Muscle layer of duodenum (tissue), 2 donors: ENCODE measurements at regions not wholly inside any gene's neighbourhood (a gene's known extent, or its start where the extent isn't known, plus 50 kb on each side); places are given as distances from the start of the nearest gene placed in this dataset.

ENCODE experiments used
- H3K27ac ChIP-seq: one replicate; pipeline ENCODE4 v1.7.0; 2013; ENCODE audit warnings: mild to moderate bottlenecking, low read length
- H3K27me3 ChIP-seq: one replicate; pipeline ENCODE4 v1.7.0; 2013; ENCODE audit warnings: low read depth, mild to moderate bottlenecking, control low read depth, low read length
- H3K36me3 ChIP-seq, 2 donors: one replicate each; pipeline ENCODE4 v1.7.0; 2013; ENCODE audit warnings: low read length in 2 of 2, control low read depth in 1 of 2, mild to moderate bottlenecking in 1 of 2; ENCODE audit not compliant: insufficient read depth in 2 of 2, control insufficient read depth in 1 of 2
- H3K4me1 ChIP-seq, 2 donors: one replicate each; pipeline ENCODE4 v1.7.0; 2013; ENCODE audit warnings: low read length in 2 of 2, mild to moderate bottlenecking in 2 of 2, control low read depth in 1 of 2, moderate library complexity in 1 of 2; ENCODE audit not compliant: insufficient read depth in 2 of 2, control insufficient read depth in 1 of 2
- H3K4me3 ChIP-seq, 2 donors: one replicate each; pipeline ENCODE4 v1.7.0; 2013; ENCODE audit warnings: low read length in 2 of 2, low read depth in 1 of 2, mild to moderate bottlenecking in 1 of 2
- H3K9me3 ChIP-seq, 2 donors: one replicate each; pipeline ENCODE4 v1.7.0; 2013; ENCODE audit warnings: low read length in 2 of 2, control low read depth in 1 of 2, mild to moderate bottlenecking in 1 of 2; ENCODE audit not compliant: control insufficient read depth in 1 of 2
- donor health status: healthy.

DNA sequence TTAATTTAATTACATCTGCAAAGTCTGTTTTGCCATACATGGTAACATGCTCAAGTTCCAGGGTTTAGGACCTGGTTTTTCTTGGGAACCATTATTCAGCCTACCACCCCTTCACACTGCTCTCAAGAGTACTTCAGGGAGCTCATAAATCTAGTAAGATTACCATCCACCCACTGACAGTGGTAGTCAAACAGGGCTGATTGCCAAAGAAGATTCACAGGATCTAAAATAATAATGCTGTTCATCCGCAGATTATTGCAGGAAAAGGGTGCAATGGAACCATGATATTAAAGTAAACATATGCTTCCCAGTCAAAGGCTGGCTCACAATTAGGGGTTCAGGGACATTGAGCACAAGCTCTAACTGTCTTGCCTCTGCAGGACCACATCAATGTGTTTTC lies 148.0 kb upstream of the CYRIA start:
- no peaks in the 10 kb centered on the region for H3K36me3 ChIP-seq
- no peaks in the 10 kb centered on the region for H3K4me1 ChIP-seq
- H3K27me3 ChIP-seq, result no peaks in the 10 kb centered on the region
- H3K4me3 ChIP-seq, result no peak overlapping the region
- no peak overlapping the region for H3K27ac ChIP-seq
- H3K9me3 ChIP-seq, result no peaks in the 10 kb centered on the region

DNA sequence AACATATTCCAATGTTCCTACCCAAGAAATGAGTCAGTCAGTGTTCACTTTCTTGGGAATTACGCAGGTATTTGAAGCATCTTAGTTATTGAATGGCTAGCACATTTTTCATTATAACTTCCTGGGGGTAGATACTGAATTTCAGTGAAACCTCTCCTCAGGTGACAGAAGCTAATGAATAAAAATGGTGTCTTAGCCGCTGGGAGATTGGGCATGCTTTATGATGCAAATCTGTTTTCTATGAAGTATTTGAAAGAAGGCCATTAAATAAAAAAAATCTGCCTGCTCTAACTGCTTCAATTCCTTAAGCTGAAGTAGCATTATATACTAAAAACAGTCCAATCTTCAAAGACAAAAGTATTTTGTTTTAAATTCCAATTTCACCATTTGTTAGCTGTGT lies 132.8 kb upstream of the CYRIA start:
- no peaks in the 10 kb centered on the region for H3K9me3 ChIP-seq
- H3K36me3 ChIP-seq, result no peaks in the 10 kb centered on the region
- H3K4me3 ChIP-seq, result no peak overlapping the region
- H3K27ac ChIP-seq, result no peak overlapping the region
- H3K27me3 ChIP-seq, result no peaks in the 10 kb centered on the region
- no peaks in the 10 kb centered on the region for H3K4me1 ChIP-seq

DNA sequence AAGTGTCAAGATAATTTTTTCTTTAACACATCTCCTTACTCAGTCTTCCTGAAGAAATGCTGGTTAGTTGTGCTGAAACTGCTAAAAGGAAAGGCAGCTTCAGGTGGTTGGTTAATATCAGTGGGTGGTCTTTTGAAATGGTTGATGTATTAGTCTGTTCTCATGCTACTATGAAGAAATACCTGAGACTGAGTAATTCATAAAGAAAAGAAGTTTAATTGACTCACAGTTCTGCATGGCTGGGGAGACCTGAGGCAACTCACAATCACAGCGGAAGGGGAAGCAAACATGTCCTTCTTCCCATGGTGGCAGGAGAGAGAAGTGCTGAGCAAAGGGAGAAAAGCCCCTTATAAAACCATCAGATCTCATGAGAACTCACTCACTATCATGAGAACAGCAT lies 125.9 kb upstream of the CYRIA start:
- Histone ChIP-seq H3K27ac (no peak overlapping the region), H3K4me3 (no peak overlapping the region), H3K9me3 (no peaks in the 10 kb centered on the region), H3K36me3 (no peaks in the 10 kb centered on the region), H3K27me3 (no peaks in the 10 kb centered on the region), H3K4me1 (no peaks in the 10 kb centered on the region)

DNA sequence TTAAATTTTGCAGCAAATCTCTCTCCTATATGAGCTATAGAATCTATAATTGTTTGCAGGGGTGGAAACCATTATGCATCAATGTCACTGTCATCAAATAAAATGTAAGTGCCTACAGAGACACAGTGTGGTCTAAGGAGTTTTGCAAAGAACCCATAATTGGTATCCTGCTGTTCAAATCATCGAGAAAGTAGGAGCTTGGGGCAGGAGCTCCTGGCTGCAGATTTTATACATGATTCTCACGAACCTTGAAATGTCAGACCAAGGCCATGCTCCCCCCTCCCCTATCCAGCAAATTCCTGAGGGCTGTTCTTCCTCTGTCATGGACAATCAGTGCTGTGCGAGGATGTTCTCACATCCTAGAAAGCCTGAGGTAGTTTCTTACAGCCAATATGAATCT lies 119.5 kb upstream of the CYRIA start:
- no peaks in the 10 kb centered on the region for H3K9me3 ChIP-seq
- no peaks in the 10 kb centered on the region for H3K4me1 ChIP-seq
- H3K4me3 ChIP-seq, result no peak overlapping the region
- H3K36me3 ChIP-seq, result no peaks in the 10 kb centered on the region
- H3K27ac ChIP-seq, result no peak overlapping the region
- H3K27me3 ChIP-seq, result no peaks in the 10 kb centered on the region

DNA sequence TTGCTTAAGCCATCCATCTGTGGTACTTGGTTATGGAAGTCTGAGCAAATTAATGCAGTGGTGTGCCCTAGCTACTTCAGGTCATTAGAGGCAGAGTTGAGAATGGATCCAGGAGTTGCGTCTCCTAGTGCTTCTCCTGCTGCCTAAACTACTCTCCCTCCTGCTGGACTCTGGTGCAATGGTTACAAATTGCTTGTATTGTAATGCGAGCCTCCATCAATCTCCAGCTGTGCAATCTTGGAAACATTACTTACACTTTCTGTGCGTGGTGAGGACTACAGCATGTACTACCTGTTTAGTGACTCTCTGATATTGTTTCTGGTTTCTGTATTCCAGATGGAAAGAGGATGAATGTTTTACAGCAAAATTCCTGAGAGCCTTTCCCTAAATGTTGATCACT lies 119.0 kb upstream of the CYRIA start:
- Histone ChIP-seq H3K27ac (no peak overlapping the region), H3K36me3 (no peaks in the 10 kb centered on the region), H3K9me3 (no peaks in the 10 kb centered on the region), H3K27me3 (no peaks in the 10 kb centered on the region), H3K4me1 (no peaks in the 10 kb centered on the region), H3K4me3 (no peak overlapping the region)

DNA sequence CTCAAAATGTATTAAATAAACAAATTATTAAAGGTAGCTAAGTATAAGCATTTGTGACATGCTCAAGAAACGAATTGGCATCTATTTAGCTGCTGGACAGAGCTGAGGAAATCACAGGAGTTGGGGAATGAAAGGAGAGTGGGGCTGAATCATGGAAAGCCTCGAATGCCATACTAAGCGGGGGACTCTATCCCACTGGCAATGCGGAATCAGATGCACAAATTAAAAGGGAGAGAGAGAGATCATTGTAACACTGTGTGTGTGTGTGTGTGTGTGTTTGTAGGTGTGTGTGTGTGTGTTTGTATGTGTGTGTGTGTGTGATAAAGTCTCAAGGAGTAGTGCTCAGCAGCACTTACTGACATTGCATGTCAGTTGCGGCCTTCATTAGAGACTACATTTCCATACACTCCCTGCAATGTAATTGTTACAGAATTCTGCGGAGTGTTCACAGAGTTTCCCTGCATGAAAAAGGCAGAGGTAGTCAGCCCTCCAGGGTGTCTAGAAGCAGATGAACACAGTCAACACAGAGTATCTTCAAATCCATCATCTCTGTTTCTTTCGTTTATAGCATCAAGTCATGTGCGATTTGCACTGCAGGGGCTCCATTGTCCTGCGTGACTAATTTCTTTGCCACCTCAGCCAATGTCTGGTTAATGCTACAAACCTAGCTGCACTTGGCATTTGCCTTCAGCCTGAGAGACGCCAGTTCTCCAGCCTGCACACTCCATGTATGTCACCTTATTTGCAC lies 111.7 kb upstream of the CYRIA start:
- Histone ChIP-seq H3K4me1 (no peaks in the 10 kb centered on the region), H3K27ac (no peak overlapping the region), H3K4me3 (no peak overlapping the region)

DNA sequence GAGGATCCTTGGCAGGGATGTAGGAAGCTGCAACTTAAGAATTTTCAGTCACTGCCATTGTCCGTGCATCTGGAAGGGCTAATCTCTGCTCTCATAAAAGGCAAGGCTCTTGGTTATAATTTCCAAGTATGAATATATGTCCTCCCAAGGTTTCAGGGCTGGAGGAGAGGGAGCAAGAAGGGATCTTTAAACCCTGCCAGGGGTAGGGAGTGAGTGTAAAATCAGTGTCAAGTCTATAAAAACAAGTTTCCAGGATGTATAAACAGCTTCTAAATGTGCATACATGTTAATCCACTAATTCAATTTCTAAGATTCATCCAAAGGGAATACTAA lies 110.2 kb upstream of the CYRIA start:
- Histone ChIP-seq H3K27me3 (peaks cover 4% of the 10 kb centered on the region), H3K27ac (no peak overlapping the region), H3K4me3 (no peak overlapping the region)

More for the DNA sequence above, 111.7 kb upstream of the CYRIA start:
- no peaks in the 10 kb centered on the region for H3K36me3 ChIP-seq
- peaks cover 4% of the 10 kb centered on the region for H3K27me3 ChIP-seq
- H3K9me3 ChIP-seq, result no peaks in the 10 kb centered on the region

DNA sequence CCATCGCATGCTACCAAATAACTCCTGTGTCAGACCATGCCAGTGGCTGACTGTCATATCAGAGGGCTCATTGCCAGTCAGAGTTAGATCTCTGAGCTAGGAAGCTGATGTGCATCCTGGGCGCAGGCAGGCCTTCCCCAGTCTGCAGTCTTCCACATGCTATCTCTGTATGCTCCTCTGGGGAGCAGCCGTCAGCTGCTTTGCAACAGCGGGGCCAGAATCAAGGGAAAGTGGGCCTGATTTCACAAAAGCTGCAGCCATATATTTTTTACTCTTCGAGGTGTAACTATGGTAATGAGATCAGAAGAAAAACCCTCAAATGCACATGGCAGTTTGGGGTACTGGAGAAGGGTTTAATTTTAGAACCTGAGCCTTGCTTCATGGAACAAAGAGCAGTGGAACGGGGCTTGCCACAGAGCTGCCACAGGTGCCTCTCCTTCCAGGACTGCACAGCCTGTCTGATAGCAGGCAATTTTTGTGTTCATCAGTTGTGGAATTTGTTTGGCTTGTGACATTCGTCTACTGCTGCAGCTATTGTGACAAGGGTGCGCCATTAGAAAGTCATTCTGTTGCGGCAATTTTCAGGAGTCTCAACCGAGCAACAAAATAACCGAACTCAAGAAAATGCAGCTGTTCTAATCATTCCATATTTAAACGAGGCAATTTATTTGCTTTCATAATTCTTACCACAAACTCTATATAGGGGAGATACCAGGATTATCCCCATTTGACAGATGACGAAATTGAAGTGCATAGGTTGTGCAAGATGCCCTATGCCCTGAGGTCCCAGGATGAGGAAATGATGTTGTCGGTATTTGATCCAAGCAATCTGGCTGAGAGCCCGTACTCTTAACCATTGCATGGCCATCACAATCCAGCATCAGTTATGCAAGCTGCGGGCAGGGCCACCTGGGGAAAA lies 109.6 kb upstream of the CYRIA start:
- Histone ChIP-seq H3K27me3 (peaks cover 4% of the 10 kb centered on the region), H3K4me3 (no peak overlapping the region), H3K4me1 (no peaks in the 10 kb centered on the region), H3K27ac (no peak overlapping the region), H3K36me3 (no peaks in the 10 kb centered on the region), H3K9me3 (no peaks in the 10 kb centered on the region)

More for the DNA sequence above, 110.2 kb upstream of the CYRIA start:
- Histone ChIP-seq H3K36me3 (no peaks in the 10 kb centered on the region), H3K9me3 (no peaks in the 10 kb centered on the region), H3K4me1 (no peaks in the 10 kb centered on the region)

DNA sequence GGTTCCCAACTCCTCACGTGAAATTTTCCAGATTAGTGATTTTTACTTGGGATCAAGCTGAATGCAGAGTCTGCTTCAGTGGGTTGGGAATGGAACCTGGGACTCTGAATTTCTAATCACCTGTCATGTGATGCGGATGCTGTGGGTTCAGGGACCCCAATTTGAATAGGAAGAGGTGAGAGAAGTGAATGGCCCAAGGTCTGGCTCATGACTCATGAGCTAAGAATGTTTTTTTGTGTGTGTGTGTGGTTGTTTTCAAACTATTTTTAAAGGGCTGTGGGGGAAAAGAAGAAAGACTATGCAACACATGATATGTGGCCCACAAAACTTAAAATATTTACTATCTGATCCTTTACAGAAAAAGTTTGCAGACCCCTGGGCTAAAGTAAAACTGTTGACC lies 108.5 kb upstream of the CYRIA start:
- H3K27me3 ChIP-seq, result peaks cover 4% of the 10 kb centered on the region
- H3K27ac ChIP-seq, result no peak overlapping the region
- H3K4me1 ChIP-seq, result no peaks in the 10 kb centered on the region
- H3K36me3 ChIP-seq, result no peaks in the 10 kb centered on the region
- no peaks in the 10 kb centered on the region for H3K9me3 ChIP-seq
- no peak overlapping the region for H3K4me3 ChIP-seq

DNA sequence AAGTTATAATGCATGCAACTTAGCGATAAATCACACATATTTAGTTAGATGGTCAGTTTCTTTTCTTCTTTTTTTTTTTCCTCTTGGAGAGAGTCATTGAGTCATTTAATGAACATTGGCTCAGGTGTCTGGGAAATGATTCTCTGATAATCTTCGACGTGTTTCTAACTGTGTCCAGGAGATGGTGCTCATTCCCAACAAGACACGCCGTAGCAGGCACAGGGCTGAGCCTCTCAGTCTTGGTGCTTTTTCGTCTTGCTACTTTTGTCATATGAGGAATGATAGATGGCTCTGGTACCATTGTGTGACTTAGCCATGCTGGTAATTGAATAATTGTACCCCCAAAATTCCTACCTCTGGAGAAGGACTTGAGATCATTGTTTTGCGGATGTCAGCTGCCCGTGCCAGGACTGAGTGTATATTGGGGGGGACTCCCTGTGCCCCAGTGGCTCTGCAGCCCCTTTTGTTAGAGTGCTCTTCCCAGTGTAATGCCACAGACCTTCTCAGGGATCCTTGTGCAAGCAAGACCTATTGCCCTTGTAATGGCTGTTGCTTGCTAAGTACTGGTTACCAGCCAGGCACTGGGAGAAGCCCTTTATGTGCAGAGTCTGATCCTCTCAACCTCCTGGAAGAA lies 107.6 kb upstream of the CYRIA start:
- Histone ChIP-seq H3K4me3 (no peak overlapping the region), H3K9me3 (no peaks in the 10 kb centered on the region), H3K4me1 (no peaks in the 10 kb centered on the region), H3K36me3 (no peaks in the 10 kb centered on the region), H3K27me3 (peaks cover 4% of the 10 kb centered on the region), H3K27ac (no peak overlapping the region)

DNA sequence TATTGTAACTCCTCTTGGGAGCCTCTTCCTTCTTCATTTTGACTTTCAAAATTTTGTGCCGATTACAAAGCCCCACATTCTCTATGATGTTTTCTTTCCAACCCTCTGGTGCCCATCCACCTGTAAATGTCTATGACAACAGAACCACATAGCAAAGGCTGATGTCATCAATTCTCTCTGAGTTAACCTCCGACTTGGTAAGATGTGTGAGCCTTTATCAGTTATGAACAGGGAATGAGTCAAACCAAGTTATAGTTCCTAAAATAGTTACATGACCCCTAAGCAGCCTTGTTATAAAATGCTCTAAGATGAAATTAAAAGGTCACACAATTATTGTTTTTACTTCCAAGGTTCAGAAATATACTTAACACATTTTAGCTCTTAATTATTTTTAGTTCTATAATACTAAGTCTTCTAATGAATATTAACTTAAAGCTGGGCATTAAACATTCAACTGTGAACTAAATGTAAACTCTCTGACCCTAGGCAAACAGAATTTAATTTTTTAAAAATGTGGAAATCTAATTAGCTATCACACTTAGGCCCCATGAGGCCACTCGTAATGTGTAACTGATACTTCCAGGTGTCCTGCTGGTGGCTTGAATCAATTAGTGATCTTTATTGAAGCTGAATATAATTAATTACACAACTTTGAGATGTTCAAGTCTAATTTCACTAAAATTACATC lies 102.3 kb upstream of the CYRIA start:
- Histone ChIP-seq H3K9me3 (peaks cover 0 to 4% of the 10 kb centered on the region in 2 donors), H3K27ac (no peak overlapping the region), H3K4me3 (no peak overlapping the region), H3K27me3 (no peaks in the 10 kb centered on the region), H3K36me3 (no peaks in the 10 kb centered on the region), H3K4me1 (no peaks in the 10 kb centered on the region)
